Central memory CD4-positive, alpha-beta T cell (primary cell): ENCODE measurements at regions not wholly inside any gene's neighbourhood (a gene's known extent, or its start where the extent isn't known, plus 50 kb on each side); places are given as distances from the start of the nearest gene placed in this dataset.

Source experiments
- DNase-seq: peaks from one replicate; pipeline ENCODE4 v3.0.0; 2022

- no peak for DNase-seq
These were observed 197.2 kb upstream of the SLC10A2 start for GRCh38 chr13:103263448-103263847.

GRCh38 chr13:103255587-103256301, 189.5 kb upstream of the SLC10A2 start:
- no peak for DNase-seq

- DNase-seq: no peak
These were observed 183.9 kb upstream of the SLC10A2 start for GRCh38 chr13:103250071-103250470.

GRCh38 chr13:103246581-103247200, 180.5 kb upstream of the SLC10A2 start:
- DNase-seq: no peak

GRCh38 chr13:103243495-103243894, 177.3 kb upstream of the SLC10A2 start:
- no peak for DNase-seq

GRCh38 chr13:103238441-103238840, 172.2 kb upstream of the SLC10A2 start:
- DNase-seq: no peak

GRCh38 chr13:103236213-103236612, 170.0 kb upstream of the SLC10A2 start:
- no peak for DNase-seq

GRCh38 chr13:103229674-103230073, 163.5 kb upstream of the SLC10A2 start:
- DNase-seq: no peak

- DNase-seq: no peak
These were observed 158.6 kb upstream of the SLC10A2 start for GRCh38 chr13:103224804-103225203.

- DNase-seq: no peak
These were observed 156.5 kb upstream of the SLC10A2 start for GRCh38 chr13:103222683-103223082.

GRCh38 chr13:103218253-103218652, 152.0 kb upstream of the SLC10A2 start:
- DNase-seq: no peak

- no peak for DNase-seq
These were observed 146.9 kb upstream of the SLC10A2 start for GRCh38 chr13:103213152-103213551.

GRCh38 chr13:103210348-103210747, 144.1 kb upstream of the SLC10A2 start:
- no peak for DNase-seq

- DNase-seq: no peak
These were observed 137.6 kb upstream of the SLC10A2 start for GRCh38 chr13:103203735-103204330.

GRCh38 chr13:103200118-103200885, 134.1 kb upstream of the SLC10A2 start:
- DNase-seq: no peak

GRCh38 chr13:103199380-103200088, 133.3 kb upstream of the SLC10A2 start:
- DNase-seq: no peak

GRCh38 chr13:103196356-103196755, 130.1 kb upstream of the SLC10A2 start:
- no peak for DNase-seq

- no peak for DNase-seq
These were observed 129.5 kb upstream of the SLC10A2 start for GRCh38 chr13:103195762-103196161.

GRCh38 chr13:103194871-103195270, 128.7 kb upstream of the SLC10A2 start:
- no peak for DNase-seq

- DNase-seq: no peak
These were observed 126.4 kb upstream of the SLC10A2 start for GRCh38 chr13:103192511-103193135.

GRCh38 chr13:103190841-103191240, 124.6 kb upstream of the SLC10A2 start:
- DNase-seq: no peak

GRCh38 chr13:103188713-103189326, 122.6 kb upstream of the SLC10A2 start:
- no peak for DNase-seq
